ENCODE measurements at regions not wholly inside any gene's neighbourhood (a gene's known extent, or its start where the extent isn't known, plus 50 kb on each side); places are given as distances from the start of the nearest gene placed in this dataset.

GRCh38 chr16:52055381-52055780 lies 491.6 kb downstream of the TOX3 start:
- Histone ChIP-seq H3F3A (ENCODE audit: insufficient read depth, low read depth) (no peaks in the 10 kb centered on the region), H3K9me3 (ENCODE audit: insufficient read depth, low read depth) (no peaks in the 10 kb centered on the region), H2AFZ (no peak overlapping the region), H3K27me3 (ENCODE audit: insufficient read depth, low read depth) (no peaks in the 10 kb centered on the region), H3K4me1 (replicated peaks; ENCODE audit: insufficient read depth) (no peaks in the 10 kb centered on the region), H3K27ac (no peak overlapping the region), H3K4me3 (no peak overlapping the region), H3K4me2 (no peak overlapping the region), H3K79me2 (ENCODE audit: low read depth) (no peaks in the 10 kb centered on the region), H3K36me3 (ENCODE audit: low read depth) (no peaks in the 10 kb centered on the region), H3K9me2 (ENCODE audit: insufficient read depth) (no peaks in the 10 kb centered on the region), H4K20me1 (ENCODE audit: insufficient read depth) (no peaks in the 10 kb centered on the region)
- TF ChIP-seq CTCF (conservative IDR thresholded peaks at IDR 0.05), result no peak
- ChIA-PET CTCF (no interaction called here), POLR2A (ENCODE audit: unreplicated experiment) (no interaction called here)
- intact Hi-C loops (cut with micrococcal nuclease; ENCODE audit: unreplicated experiment), result no loop called here
- BruUV-seq (replicated peaks), result no TSS peak
- DNase-seq, result no peak

DNA sequence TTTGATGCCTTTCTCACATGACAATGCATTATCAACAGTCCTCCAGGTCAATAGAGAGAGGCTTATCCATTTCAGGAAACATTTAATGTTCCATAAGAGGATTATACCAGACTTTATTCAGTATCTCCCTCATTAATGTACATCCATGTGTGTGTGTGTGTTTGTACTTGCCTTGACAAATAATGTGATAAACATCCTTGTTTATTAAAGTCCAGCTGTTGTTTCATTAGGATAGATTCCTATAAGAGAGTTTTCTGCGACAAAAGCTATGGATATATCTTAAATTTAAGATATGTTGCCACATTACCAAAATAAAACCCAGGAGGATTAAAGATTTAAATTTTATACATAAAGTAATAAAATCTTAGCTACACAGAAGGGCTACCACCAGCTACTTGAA lies 492.6 kb downstream of the TOX3 start:
- Histone ChIP-seq H3K4me3 (no peak overlapping the region), H3K9me2 (ENCODE audit: insufficient read depth) (no peaks in the 10 kb centered on the region), H3F3A (ENCODE audit: insufficient read depth, low read depth) (no peaks in the 10 kb centered on the region), H3K4me1 (replicated peaks; ENCODE audit: insufficient read depth) (no peaks in the 10 kb centered on the region), H3K4me2 (no peak overlapping the region), H3K36me3 (ENCODE audit: low read depth) (no peaks in the 10 kb centered on the region), H4K20me1 (ENCODE audit: insufficient read depth) (no peaks in the 10 kb centered on the region), H3K9me3 (ENCODE audit: insufficient read depth, low read depth) (no peaks in the 10 kb centered on the region), H3K79me2 (ENCODE audit: low read depth) (no peaks in the 10 kb centered on the region), H3K27me3 (ENCODE audit: insufficient read depth, low read depth) (no peaks in the 10 kb centered on the region), H2AFZ (no peak overlapping the region), H3K27ac (no peak overlapping the region)
- intact Hi-C loops (cut with micrococcal nuclease; ENCODE audit: unreplicated experiment), result no loop called here
- BruUV-seq (replicated peaks), result no TSS peak
- POLR2A ChIA-PET (ENCODE audit: unreplicated experiment), result no interaction called here
- TF ChIP-seq EZH2 (IDR thresholded peaks at IDR 0.05; ENCODE audit: low read depth) (no peak), CTCF (conservative IDR thresholded peaks at IDR 0.05) (no peak)
- CTCF ChIA-PET, result interaction anchor here (0.5 kb wide), 1 partner anchor 993 kb away, joined by 3 read pairs; no protein-coding TSS in a partner anchor
- no peak for DNase-seq

DNA sequence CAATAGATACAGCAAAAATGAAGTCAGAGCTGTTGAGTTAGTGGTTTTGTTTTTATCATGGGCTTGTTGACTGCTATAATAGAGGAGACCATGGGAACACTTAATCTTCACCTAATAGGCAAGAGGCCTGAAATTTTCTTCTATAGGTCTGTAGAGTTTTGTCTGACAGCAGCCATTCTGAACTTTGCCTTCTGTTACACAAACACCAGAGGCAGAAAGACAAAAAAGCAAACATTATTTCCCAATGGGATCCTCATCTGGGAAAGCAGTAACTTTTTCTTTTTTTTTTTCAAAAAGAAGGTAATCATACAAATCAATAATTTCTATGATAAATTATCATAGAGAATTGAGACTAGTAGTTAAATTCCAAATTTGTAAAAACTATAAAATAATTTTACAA lies 494.1 kb downstream of the TOX3 start:
- intact Hi-C loops (cut with micrococcal nuclease; ENCODE audit: unreplicated experiment), result no loop called here

More for the DNA sequence above, 494.1 kb downstream of the TOX3 start:
- no peak overlapping the region for H2AFZ ChIP-seq
- H3K79me2 ChIP-seq (ENCODE audit: low read depth), result no peaks in the 10 kb centered on the region
- BruUV-seq (replicated peaks), result no TSS peak
- no peaks in the 10 kb centered on the region for H3K4me1 ChIP-seq (replicated peaks; ENCODE audit: insufficient read depth)
- no peaks in the 10 kb centered on the region for H3K9me2 ChIP-seq (ENCODE audit: insufficient read depth)
- DNase-seq, result no peak
- H3K27ac ChIP-seq, result no peak overlapping the region
- CTCF ChIA-PET, result no interaction called here
- H3K9me3 ChIP-seq (ENCODE audit: insufficient read depth, low read depth), result no peaks in the 10 kb centered on the region
- POLR2A ChIA-PET (ENCODE audit: unreplicated experiment), result no interaction called here
- no peaks in the 10 kb centered on the region for H4K20me1 ChIP-seq (ENCODE audit: insufficient read depth)
- TF ChIP-seq CTCF (conservative IDR thresholded peaks at IDR 0.05) (no peak), EZH2 (IDR thresholded peaks at IDR 0.05; ENCODE audit: low read depth) (no peak)
- no peaks in the 10 kb centered on the region for H3K27me3 ChIP-seq (ENCODE audit: insufficient read depth, low read depth)
- no peak overlapping the region for H3K4me2 ChIP-seq
- no peaks in the 10 kb centered on the region for H3F3A ChIP-seq (ENCODE audit: insufficient read depth, low read depth)
- no peak overlapping the region for H3K4me3 ChIP-seq
- H3K36me3 ChIP-seq (ENCODE audit: low read depth), result no peaks in the 10 kb centered on the region
